GM21576 (cell line): ENCODE measurements at regions not wholly inside any gene's neighbourhood (a gene's known extent, or its start where the extent isn't known, plus 50 kb on each side); places are given as distances from the start of the nearest gene placed in this dataset.

ENCODE experiments used
- ATAC-seq: cut with Tn5 transposase; IDR thresholded peaks from one replicate; pipeline ENCODE4 v1.9.1; 2021; ENCODE audit warnings: mild to moderate bottlenecking, moderate library complexity; ENCODE audit not compliant: unreplicated experiment

DNA sequence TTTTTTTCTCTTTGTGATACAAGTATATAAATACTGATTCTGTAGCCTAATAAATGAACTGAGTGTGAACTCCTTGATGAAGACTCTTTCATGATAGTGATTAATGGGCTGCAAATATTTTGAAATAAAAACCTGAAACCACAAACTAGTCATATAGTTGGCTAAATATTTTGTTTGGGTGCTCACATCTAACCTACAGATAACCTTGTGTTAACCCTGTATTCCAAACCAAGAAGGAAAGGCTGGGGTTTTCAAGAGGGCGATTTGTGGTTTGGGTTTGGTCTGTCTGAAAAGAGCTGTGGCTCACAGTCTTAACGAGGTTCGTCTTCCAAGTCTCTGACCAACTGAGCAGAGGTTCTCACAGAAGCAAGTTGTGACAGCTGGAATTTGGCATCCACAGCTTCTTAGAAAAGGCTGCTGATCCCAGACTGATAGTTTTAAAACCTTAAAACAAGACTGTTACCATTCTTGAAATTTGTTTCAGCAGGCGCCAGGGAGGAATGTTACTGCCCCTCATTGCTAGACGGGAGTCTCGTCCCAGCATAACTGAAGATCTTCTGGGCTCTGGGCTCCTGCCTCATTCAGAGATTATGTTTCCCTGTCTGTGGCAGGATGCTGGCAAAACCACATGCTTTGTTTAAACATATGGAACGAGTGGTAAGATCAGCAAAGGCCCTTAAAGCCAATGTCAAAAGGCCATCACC lies 736.4 kb upstream of the MARCKS start:
- no peak for ATAC-seq

DNA sequence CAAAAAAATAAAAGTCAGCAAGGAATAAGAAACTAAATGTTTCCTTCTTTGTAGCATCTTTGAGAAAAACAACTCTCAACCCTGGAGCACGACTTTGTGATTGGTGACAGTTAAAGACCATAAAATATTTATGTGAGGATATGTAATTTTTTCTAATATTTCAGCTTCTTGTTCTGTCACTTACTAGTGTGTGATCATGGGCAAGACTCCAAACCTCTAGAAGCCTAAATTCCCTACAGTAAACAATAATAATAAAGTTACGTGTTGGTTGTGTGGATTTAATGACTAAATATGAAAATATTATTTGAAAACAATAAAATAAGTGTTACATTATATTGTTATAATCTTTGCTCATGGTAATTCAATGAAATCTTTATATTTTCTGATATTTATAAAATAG lies 735.6 kb upstream of the MARCKS start:
- no peak for ATAC-seq

DNA sequence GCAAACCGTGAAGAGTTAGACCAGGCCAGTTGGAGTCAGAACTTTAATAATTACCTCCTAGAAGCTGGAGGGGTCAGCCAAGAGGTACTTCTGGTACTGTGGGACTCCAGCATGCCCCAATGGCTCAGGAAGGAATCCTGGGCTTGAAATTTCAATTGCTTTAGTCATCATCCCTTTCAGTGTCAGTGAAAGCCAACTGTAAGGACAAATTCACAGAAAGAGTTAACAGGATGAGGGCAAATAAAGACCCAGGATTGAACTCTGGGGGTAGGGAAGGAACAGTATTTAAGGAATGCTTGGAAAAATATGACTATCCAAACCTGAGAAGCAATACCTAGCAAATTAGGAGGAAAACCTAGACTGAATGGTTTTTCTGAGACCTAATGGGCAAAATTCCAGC lies 735.1 kb upstream of the MARCKS start:
- no peak for ATAC-seq

DNA sequence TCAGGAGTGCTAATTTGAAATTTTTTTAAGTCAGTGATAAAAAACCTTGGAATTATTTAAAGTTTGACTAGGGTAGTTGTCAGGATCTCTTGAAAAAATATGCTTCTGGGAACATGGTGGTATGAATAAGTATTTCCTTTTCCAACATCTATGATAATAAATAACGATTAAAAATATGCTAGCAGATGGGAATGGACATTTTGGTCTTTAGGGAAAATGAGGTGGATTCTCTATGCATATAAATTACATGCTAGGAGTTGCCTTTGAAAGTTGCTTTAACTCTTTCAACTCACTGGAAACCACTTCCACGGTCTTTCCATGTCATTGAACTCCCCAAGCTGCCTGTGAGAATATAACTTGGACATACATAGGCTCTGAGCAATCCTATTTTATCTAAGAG lies 731.5 kb upstream of the MARCKS start:
- ATAC-seq, result no peak

DNA sequence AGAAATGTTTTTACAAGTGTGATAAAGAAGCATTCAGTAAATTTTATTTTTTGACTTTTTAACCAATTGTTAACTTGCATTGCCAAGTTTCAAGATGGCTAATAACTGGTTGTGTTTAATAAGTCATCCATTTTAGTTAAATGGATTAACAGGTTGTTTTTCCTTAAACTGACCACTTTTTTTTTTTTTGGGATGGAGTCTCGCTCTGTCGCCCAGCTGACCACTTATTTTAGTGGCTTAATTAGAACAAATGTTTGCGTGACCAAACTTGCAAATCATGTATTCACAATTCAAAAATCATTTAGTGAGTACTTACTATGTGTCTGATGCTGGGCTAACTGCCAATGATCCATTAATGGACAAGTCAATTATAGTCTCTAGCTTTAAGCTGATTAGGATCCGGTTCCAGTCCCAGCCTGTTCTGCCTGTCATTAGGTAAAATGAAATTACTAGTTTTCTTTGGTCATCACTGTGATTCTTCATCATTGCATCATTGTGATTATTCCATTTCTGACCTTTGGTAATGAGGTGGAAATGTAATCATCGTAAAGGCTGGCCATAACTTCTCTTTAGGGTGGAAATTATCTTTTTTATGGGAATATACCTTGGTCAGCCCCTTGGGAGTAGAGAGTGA lies 729.2 kb upstream of the MARCKS start:
- no peak for ATAC-seq

DNA sequence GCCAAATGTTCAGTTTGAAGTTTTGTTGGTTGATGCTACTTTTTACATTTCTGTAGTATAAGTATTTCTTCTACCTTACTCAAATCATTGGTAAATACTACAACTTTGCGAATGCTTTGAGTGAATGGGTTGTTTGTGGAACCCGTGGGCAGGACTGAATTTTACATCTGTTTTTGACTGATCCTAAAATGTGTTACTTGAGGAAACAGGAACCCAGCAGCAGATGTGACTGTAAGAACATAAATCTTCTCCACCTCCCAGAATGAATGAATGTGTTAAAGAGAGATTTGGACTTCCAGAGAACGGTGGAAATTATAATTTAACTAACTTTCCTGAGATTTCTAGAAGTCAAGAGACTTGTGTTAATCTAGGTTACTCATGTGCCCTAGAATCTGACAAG lies 728.5 kb upstream of the MARCKS start:
- ATAC-seq, result no peak

DNA sequence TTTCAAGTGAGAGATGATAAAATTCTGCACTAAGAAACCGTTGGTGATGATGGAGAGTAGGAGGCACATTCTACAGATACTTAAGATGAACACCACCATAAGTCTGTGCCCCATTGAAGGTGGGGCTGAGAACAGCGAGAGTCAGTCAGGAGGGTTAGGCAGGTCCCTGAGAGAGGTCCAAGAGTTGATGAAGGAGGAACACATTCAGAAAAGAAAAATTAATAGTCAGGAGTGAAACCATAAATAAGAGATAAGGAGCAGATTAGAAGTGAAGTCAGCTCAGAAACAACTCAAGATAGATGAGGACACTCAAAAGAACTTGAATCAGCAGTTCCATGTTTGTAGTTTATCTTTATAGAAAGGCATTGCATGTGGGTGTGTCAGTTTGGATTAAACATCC lies 727.2 kb upstream of the MARCKS start:
- no peak for ATAC-seq

DNA sequence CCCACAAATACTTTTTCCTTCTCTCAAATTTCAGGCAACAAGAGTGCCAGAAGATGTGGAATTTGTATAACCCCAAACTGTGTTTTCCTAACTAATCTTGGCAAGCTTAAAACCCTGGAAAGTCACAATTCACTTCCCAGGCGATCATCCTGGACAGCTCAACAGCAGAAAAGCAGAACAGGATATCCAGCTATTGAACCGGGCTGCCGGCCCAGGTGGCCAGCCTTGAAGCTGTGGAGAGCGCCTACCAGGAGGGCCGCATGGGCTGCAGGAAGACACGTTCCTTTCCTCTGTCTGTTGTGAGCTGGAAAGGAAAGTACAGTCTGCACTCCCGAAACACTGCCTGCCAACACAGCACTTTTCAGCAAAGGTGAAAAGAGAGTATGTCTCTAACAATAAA lies 719.7 kb upstream of the MARCKS start:
- ATAC-seq, result no peak

DNA sequence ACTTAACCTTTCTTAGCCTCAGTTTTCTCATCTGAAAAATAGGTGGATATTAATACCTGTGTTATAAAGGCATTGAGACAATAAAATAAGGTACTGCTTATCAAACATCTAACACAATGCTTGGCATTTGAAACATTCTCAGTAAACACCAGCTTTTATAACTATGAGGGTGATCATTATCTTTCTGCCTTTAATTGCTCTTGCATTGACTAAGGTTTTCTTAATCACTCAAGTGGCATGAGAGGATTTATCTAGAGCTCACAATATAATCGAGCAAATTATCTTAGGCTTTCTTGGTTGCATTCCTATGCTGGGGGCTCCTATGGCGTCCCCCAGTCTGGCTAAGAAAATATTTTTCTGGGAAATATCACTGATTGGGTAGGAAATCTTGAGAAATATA lies 716.4 kb upstream of the MARCKS start:
- ATAC-seq, result no peak

DNA sequence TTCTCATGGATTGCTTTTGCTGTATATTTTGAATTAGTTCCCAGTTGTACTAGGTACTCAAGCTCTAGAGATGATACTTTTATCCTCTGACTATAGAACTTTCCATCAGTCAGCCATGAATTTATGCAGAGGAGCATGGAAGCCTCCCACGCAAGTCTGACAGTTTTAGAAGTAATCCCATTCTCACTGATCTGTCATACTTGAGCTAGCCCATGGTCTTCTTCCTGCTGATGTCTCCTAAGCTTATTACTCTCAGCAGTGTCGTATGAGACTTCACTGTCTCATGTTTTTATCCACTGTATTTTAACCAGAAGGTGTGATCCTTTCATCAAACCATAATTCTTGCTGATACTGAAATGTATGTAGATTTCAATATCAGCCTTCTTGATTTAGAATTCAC lies 715.2 kb upstream of the MARCKS start:
- ATAC-seq, result no peak

DNA sequence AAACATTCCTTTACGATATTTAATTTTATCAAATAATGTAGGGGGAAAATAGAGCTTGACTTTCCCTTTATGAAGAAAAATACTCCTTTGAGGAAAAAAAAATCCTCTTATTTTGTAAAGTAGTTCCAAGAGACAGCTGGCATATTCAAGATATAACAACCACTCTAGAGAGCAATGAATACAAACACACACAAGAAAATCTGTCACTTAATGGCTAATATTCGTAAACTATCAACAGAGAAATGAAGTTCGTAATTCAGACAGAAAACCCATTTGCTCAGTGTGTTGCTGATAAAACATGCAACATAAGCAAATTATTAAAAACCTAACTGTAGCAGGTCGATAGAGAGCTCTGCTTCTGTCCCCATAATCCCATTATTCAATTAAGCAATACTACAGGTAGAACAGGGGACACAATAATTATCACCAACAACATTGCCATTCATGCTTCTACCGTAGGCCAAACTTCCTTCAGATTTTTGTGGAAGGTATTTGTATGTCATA lies 714.4 kb upstream of the MARCKS start:
- no peak for ATAC-seq

DNA sequence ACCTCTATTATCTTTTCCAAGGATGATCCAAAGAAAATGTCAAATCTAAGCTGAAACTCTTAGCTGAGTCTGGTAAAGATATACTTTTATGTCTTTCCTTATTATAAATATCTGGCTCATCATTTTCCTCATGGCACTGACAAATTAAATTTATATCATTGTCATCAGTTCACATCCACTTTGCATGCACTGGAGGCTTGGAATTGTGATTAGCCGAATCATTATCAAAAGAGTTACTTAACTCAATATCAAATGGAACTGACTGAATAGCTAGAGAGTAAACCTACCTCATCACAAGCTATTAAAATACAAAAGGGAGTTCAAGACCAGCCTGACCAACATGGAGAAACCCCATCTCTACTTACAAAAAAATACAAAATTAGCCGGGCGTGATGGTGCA lies 713.9 kb upstream of the MARCKS start:
- ATAC-seq, result no peak

DNA sequence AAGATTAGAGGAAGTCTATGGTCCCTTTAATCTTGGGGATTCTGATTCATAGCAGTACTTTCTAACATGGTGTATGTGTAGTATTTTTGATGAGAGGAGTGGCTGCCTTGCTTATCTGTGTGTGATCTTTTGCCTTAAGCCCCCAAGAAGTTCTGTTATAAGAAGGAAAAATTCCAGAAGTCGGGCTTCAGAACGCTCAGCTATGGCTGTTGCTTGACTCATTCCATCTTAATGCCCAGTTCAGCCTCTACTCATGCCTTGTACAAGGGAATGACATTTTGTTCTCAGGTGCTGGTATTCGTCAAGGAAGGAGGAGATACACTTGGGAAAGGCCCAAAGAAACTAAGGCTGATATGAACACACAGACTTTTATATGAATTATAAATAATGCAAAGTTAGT lies 713.0 kb upstream of the MARCKS start:
- ATAC-seq, result no peak

DNA sequence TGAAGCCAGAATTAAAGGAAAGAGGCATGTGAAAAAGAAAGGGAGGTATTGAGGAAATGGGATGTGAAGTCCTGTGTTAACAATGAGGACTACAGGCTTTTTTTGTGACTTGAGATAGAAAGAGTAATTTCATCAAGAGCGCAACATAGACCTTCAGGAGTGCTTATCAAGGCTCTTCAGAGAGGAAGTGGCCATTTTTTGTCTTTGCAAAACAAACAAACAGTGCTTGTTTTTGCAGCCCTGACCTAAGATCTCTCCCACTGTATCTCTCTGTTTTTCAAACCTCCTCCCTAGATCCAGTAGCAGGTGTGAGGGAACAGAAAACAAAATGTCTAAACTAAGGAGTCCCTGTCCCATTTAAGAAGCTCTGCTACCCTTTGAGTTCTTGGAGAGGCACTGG lies 710.3 kb upstream of the MARCKS start:
- no peak for ATAC-seq

DNA sequence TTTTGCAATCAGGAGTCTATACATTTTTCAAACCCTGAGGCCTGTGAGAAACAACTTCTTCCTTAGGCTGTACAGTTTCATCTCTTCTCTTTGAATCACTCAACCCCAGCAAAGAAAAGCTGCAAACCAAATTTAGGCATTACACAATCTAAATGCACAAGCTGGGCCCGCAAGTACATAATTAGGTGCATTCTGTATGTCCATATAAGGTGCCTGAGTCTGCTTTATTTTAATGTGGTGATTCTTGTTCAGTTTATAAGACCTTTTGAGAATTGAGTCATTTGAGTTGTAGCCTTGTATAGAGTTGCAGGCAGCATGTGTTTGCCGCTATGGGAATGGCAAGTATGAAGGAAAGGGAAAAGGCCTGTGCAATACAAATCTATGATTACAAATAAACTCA lies 709.6 kb upstream of the MARCKS start:
- ATAC-seq, result no peak

DNA sequence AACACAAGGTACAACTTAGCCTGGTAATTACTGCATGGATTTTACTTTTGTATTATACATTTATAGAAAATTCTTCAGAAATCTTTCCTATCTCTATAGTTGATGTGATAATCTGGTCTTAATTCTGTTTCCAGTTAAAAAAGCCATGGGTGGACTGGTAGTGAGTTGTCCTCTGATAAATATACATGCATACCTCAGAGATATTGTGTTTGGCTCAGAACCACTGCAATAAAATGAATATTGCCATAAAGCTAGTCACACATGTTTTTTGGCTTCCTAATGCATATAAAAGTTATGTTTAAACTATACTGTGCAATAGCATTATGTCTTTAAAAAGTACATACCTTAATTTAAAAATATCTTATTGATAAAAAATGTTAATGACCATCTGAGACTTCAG lies 708.6 kb upstream of the MARCKS start:
- ATAC-seq, result no peak

DNA sequence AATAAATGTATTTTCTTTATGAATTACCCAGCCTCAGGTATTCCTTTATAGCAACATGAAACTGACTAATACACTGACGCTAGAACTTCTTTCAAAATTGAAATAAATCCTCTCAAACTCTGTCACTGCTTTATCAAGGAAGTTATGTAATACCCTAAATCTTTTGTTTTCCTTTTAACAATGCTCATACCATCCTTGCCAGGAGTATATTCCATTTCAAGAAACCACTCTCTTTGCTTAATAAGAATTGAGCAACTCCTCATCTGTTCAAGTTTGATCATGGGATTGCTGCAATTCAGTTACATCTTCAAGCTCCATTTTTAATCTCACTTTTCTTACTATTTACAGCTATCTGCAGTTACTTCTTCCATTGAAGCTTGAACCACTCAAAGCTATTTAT lies 707.6 kb upstream of the MARCKS start:
- no peak for ATAC-seq

DNA sequence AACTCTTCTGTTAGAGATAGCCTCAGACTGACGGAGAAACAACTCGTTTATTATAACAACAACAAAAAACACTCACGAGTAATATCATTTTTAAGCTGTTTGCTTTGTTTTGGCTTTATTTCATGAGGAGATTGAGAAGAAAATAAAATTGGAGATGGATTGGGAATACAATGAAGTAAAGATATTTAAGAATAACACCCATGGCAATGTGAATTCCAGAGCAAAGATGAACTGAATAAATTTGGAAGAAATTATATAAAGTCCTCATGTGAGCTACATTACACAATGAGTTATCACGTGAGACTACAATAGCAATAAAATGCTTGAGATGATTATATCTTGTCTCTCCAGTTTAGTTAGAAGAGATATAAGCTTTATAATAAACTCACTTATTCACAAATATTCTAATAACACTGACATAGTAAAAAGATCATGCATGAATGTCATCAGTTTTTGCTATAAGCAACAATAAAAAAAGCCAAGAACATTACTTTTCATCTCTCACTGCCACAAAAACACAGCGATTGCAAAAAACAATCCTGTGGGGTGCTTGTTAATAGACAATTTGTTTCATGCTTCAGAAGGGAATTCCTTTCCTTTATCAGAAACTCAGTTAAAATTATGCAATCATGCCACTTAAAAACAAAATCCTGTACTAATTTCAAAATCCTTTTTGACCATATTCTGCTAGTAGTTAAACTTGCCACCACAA lies 696.7 kb upstream of the MARCKS start:
- no peak for ATAC-seq

DNA sequence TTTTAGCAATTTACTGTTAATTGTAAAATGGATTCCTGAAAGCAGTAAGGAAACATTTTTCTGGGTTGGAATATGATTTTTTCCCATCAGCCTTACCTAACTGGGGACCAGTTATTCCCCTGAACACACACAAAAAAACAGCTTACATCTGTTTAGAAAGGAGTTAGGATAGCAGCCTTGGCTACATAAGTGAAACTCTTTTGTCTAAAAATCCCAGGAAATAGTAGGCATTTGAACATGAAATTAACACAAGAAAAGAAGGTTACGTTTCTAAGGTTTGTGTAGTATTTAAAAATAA lies 696.2 kb upstream of the MARCKS start:
- ATAC-seq, result no peak

DNA sequence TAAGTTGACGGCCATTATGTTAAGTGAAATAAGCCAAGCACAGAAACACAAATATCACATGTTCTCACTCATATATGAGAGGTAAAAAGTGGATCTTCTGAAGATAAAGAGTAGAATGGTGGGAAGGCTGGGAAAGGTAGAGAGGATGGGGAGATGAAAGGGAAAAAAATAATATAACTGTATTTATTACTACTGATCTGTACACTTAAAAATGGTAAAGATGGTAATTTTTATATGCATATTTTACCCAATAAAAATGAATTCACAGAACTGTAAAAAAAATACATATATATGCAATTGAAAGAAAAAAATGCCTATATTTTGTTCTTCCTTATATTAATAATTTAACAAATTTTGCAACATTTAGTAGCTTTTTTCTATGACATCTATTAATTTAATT lies 694.4 kb upstream of the MARCKS start:
- no peak for ATAC-seq

DNA sequence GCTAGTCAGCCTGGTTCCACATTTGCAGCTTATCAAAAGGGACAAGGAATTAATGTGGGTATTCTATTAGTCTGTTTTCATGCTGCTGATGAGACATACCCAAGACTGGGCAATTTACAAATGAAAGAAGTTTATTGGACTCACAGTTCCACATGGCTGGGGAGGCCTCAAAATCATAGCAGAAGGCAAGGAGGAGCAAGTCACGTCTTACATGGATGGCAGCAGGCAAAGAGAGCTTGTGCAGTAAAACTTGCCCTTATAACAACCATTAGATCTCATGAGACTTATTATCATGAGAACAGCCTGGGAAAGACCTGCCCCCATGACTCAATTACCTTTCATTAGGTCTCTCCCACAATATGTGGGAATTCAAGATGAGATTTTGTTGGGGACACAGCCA lies 689.1 kb upstream of the MARCKS start:
- ATAC-seq, result no peak

DNA sequence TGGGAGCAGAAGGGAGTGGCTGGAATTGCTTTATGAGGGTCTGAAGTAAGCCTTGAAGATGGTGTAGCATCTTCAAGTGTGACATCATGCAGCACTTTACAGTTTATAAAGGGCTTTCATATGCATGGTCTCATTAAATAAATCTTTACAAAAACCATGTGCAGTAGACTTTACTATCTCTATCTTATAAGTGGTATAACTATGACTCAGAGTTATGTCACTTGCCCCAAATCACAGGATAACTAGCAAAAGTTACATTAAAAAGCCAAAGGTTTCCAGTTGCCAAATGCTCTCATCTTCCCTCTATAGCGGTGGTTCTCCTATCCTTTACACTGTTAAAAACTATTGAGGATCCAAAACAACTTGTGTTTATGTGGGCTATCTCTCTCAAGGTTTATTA lies 687.7 kb upstream of the MARCKS start:
- ATAC-seq, result no peak
